Choroid plexus epithelial cell (primary cell): ENCODE measurements at regions not wholly inside any gene's neighbourhood (a gene's known extent, or its start where the extent isn't known, plus 50 kb on each side); places are given as distances from the start of the nearest gene placed in this dataset.

Experiments used
- DNase-seq: peaks from one replicate; pipeline ENCODE4 v3.0.0-alpha.2; 2010; ENCODE audit warnings: low read depth
- H3K4me3 ChIP-seq: 2 replicates; pipeline ENCODE4 v1.5.1; 2011; ENCODE audit warnings: low read depth, mild to moderate bottlenecking, control low read depth, low read length, moderate library complexity
- TF ChIP-seq, protein P1 (sequence below): conservative IDR thresholded peaks from 2 replicates; pipeline ENCODE4 v1.5.1; 2011; ENCODE audit warnings: low read depth, mild to moderate bottlenecking, control low read depth, inconsistent platforms, low read length, moderate library complexity

DNA sequence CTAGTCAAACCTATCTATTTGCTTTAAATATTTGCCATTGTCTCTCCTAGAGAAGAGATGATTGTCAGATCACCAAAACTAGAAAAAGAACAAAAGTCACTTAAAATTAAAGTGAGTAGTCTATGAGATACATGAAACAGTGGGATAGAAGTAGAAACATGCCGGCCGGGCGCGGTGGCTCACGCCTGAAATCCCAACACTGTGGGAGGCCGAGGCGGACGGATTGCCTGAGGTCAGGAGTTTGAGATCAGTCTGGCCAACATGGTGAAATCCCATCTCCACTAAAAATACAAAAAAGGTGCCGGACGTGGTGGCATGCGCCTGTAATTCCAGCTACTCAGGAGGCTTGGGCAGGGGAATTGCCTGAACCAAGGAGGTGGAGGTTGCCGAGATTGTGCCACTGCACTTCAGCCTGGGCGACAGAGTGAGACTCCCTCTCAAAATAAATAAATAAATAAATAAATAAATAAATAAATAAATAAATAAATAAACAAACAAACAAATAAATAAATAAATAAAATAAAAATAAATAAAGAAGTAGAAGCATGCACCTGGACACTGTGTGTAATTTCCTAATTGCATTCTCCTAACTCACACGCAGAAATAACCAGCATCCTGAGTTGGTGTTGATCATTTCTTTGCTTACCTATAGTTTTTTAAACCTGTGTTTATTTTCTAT, 299.5 kb downstream of the PDHA2 start:
- no peak overlapping the region for H3K4me3 ChIP-seq
- TF ChIP-seq, protein P1, sequence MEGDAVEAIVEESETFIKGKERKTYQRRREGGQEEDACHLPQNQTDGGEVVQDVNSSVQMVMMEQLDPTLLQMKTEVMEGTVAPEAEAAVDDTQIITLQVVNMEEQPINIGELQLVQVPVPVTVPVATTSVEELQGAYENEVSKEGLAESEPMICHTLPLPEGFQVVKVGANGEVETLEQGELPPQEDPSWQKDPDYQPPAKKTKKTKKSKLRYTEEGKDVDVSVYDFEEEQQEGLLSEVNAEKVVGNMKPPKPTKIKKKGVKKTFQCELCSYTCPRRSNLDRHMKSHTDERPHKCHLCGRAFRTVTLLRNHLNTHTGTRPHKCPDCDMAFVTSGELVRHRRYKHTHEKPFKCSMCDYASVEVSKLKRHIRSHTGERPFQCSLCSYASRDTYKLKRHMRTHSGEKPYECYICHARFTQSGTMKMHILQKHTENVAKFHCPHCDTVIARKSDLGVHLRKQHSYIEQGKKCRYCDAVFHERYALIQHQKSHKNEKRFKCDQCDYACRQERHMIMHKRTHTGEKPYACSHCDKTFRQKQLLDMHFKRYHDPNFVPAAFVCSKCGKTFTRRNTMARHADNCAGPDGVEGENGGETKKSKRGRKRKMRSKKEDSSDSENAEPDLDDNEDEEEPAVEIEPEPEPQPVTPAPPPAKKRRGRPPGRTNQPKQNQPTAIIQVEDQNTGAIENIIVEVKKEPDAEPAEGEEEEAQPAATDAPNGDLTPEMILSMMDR, result no peak
- DNase-seq, result no peak

DNA sequence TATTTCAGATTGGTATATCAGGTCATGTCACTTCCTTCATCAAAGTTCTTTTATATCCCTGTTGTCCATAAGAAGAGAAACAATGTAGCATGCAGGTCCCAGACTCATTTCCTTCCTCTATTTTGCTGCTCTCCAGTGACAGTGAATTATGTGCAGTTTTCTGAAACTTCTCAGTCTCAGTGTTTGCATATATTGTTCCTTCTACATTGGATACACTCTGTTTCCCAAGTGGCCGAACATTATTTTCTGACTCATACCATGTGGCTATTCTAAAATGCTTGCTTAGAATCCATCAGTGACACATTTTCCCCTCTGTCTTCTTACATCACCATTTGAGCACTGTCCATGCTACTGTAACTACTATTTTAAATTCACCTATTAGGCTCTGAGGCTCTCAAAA, 305.7 kb downstream of the PDHA2 start:
- TF ChIP-seq, protein P1, result no peak
- DNase-seq, result peak; percentile 21
- no peak overlapping the region for H3K4me3 ChIP-seq

DNA sequence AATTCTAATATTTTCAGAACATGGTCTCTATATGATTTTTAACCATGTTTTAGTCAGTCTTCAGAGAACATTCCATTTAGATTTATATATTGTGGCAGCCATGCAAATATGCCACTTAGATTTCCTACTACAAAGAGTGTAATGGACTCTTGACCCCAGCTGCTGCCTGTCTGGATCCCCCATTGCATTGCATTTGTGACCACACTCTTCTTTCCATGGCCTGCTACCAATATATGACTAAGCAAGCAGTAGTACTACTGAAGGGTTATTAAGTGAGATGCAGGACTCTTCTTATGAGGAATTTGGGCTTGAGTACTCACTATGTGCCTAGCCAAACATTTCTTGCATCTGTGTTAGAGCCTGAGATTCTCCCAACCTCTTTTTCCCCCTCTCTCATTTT, 306.8 kb downstream of the PDHA2 start:
- no peak overlapping the region for H3K4me3 ChIP-seq
- TF ChIP-seq, protein P1, result no peak
- peak; percentile 49 for DNase-seq

DNA sequence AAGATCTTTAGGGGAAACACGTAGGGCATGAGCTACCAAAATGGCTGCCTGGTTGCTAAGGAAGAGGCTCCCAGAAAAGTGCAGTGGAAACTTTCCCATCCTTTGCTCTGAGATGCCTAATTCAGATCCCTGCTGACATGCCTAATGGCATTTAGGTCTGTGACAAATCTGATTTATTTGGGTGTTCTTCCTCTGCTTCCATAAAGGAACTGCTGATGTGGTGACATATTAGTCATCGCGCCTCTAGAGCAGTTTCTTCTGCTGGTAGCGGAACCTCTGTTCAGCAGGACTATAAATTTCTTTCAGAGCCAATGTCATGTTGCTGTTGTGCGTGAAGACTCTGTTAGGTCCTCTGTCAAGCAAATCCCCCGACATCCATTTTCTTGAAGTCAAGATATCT, 310.0 kb downstream of the PDHA2 start:
- TF ChIP-seq, protein P1, result no peak
- H3K4me3 ChIP-seq, result no peak overlapping the region
- no peak for DNase-seq

DNA sequence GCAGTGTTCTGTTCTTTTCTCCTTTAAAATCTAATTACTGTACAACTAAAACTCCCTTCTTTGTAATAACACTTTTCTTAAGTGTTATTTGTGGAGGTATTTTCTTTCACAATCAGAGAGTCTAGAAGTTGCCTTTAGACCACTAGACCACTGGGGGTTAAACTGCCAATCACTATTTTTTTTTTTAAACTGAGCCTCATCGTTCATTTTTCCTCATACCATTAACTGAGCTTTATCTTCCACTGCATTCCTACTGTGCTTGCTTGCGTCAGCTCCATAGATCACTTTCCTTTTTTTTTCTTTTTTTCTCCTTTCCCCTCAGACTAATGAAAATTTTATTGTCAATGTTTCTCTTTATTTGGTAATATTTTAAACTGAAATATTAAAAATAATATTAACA, 310.6 kb downstream of the PDHA2 start:
- DNase-seq, result peak; percentile 71
- no peak overlapping the region for H3K4me3 ChIP-seq
- TF ChIP-seq, protein P1, result no peak

DNA sequence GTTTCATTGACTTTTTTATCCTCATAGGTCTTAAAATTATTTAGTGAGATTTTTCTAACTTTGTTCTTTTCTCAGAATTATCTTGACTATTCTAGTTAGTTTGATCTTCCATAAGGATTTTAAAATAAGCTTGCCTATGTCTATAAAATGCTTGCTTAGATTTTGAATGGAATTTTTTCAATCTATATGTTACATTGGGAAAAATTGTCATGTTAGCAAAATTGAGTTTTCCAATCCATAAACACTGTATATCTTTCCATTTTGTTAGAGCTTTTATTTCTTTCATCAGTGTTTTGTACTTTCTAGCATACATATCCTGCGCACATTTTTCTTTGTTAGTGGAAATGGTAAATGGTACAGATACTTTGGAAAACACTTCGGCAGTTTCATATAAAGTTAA, 312.9 kb downstream of the PDHA2 start:
- no peak overlapping the region for H3K4me3 ChIP-seq
- TF ChIP-seq, protein P1, result no peak
- no peak for DNase-seq

DNA sequence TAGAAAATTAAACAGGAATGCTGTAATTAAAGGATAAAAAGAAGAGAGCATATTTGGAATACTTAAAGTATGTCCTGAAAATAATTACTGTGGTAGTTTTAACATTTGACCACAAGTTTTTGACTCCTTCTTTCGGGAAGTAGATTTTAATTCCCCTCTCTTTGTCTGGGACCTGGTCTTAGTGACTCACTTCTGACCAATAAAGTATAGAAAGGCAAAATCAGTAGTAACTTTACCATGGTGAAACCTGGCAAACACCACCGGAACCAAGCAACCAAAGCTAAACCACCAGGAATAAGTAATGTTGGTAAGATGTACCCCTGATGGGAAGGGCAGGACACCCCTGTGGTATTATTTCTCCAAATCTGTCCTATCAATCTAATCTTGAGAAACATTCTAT, 314.8 kb downstream of the PDHA2 start:
- H3K4me3 ChIP-seq, result no peak overlapping the region
- DNase-seq, result no peak
- TF ChIP-seq, protein P1, result no peak
